ENCODE measurements at regions not wholly inside any gene's neighbourhood (a gene's known extent, or its start where the extent isn't known, plus 50 kb on each side); places are given as distances from the start of the nearest gene placed in this dataset.

GRCh38 chr6:104322841-104323240, 536.9 kb downstream of the HACE1 start:
- TF ChIP-seq CTCF (conservative IDR thresholded peaks at IDR 0.05 in 1 of 2, IDR thresholded peaks at IDR 0.05 in 1 of 2; ENCODE audit: extremely low read depth in 1 of 2, insufficient read depth in 1 of 2, low read depth in 1 of 2, low read length in 2 of 2) (no peak), EZH2 (IDR thresholded peaks at IDR 0.05; ENCODE audit: borderline replicate concordance, low read length) (no peak)
